ENCODE measurements at regions not wholly inside any gene's neighbourhood (a gene's known extent, or its start where the extent isn't known, plus 50 kb on each side); places are given as distances from the start of the nearest gene placed in this dataset.

GRCh38 chr5:110045158-110045557, 355.4 kb downstream of the MAN2A1 start:
- no peak for DNase-seq (ENCODE audit: low read depth, low spot score)
- no peak overlapping the region for H3K27ac ChIP-seq (ENCODE audit: insufficient read depth, low read depth, low read length)
- H3K4me3 ChIP-seq (replicated peaks in 1 of 3; ENCODE audit: insufficient read depth in 1 of 3, low read depth in 1 of 3, low read length in 3 of 3): no peak overlapping the region
- FAIRE-seq: no peak
- no TSS peak for BruUV-seq (replicated peaks)
- ChIA-PET POLR2A (no interaction called here), CTCF (no interaction called here)
- H3K9ac ChIP-seq (replicated peaks; ENCODE audit: extremely low read depth, insufficient read depth, low read length): no peak overlapping the region
- no peaks in the 10 kb centered on the region for H3K4me1 ChIP-seq (ENCODE audit: control insufficient read depth, extremely low read depth, insufficient read depth, low read length)
- dilution Hi-C loops (cut with MboI; ENCODE audit: extremely low pct_ligation_motif_present, low sequenced_read_pairs): no loop called here
- H3K9me1 ChIP-seq (replicated peaks; ENCODE audit: control insufficient read depth, extremely low read depth, insufficient read depth, low read length): no peaks in the 10 kb centered on the region
- no peak overlapping the region for H3K4me2 ChIP-seq (ENCODE audit: insufficient read depth, low read length)
- H3K27me3 ChIP-seq (ENCODE audit: control insufficient read depth in 2 of 2, insufficient read depth in 2 of 2, low read length in 2 of 2): no peaks in the 10 kb centered on the region
- no peaks in the 10 kb centered on the region for H3K36me3 ChIP-seq (ENCODE audit: control insufficient read depth in 2 of 2, extremely low read depth in 1 of 2, insufficient read depth in 2 of 2, low read length in 2 of 2)
- H3K9me3 ChIP-seq (replicated peaks; ENCODE audit: control insufficient read depth, insufficient read depth, low read length): no peaks in the 10 kb centered on the region
- intact Hi-C loops (cut with micrococcal nuclease): no loop called here
- no peak for TF ChIP-seq JUN (IDR thresholded peaks at IDR 0.05; ENCODE audit: borderline replicate concordance, insufficient read depth, insufficient read length, low read depth)
- TF ChIP-seq FOS (IDR thresholded peaks at IDR 0.05; ENCODE audit: borderline replicate concordance, insufficient read depth, low read length): no peak
- TF ChIP-seq CTCF (IDR thresholded peaks at IDR 0.05; ENCODE audit: extremely low read depth in 1 of 2, insufficient read depth in 1 of 2, low read depth in 1 of 2, low read length in 2 of 2): no peak
- no peak for TF ChIP-seq GATA2 (IDR thresholded peaks at IDR 0.05; ENCODE audit: insufficient read depth, insufficient read length, low read depth, low read length)
- TF ChIP-seq POLR2AphosphoS5 (IDR thresholded peaks at IDR 0.05; ENCODE audit: insufficient read depth, low read depth, low read length): no peak
- no peak for TF ChIP-seq POLR2A (IDR thresholded peaks at IDR 0.05; ENCODE audit: low read depth, low read length)
- TF ChIP-seq EZH2 (IDR thresholded peaks at IDR 0.05; ENCODE audit: borderline replicate concordance, low read depth, low read length, severe bottlenecking): no peak
- H4K20me1 ChIP-seq (replicated peaks; ENCODE audit: control insufficient read depth, extremely low read depth, insufficient read depth, low read length): no peaks in the 10 kb centered on the region
- H3K79me2 ChIP-seq (ENCODE audit: control insufficient read depth, insufficient read depth, low read length): no peaks in the 10 kb centered on the region
- no peak overlapping the region for H2AFZ ChIP-seq (ENCODE audit: low read depth, low read length)

- Histone ChIP-seq H2AFZ (ENCODE audit: low read depth, low read length) (no peak overlapping the region), H3K79me2 (ENCODE audit: control insufficient read depth, insufficient read depth, low read length) (no peaks in the 10 kb centered on the region), H4K20me1 (replicated peaks; ENCODE audit: control insufficient read depth, extremely low read depth, insufficient read depth, low read length) (no peaks in the 10 kb centered on the region), H3K4me2 (ENCODE audit: insufficient read depth, low read length) (no peak overlapping the region), H3K9me1 (replicated peaks; ENCODE audit: control insufficient read depth, extremely low read depth, insufficient read depth, low read length) (no peaks in the 10 kb centered on the region), H3K27ac (ENCODE audit: insufficient read depth, low read depth, low read length) (no peak overlapping the region), H3K27me3 (ENCODE audit: control insufficient read depth in 2 of 2, insufficient read depth in 2 of 2, low read length in 2 of 2) (no peaks in the 10 kb centered on the region), H3K9me3 (replicated peaks; ENCODE audit: control insufficient read depth, insufficient read depth, low read length) (no peaks in the 10 kb centered on the region), H3K9ac (replicated peaks; ENCODE audit: extremely low read depth, insufficient read depth, low read length) (no peak overlapping the region), H3K4me3 (replicated peaks in 1 of 3; ENCODE audit: insufficient read depth in 1 of 3, low read depth in 1 of 3, low read length in 3 of 3) (no peak overlapping the region), H3K36me3 (ENCODE audit: control insufficient read depth in 2 of 2, extremely low read depth in 1 of 2, insufficient read depth in 2 of 2, low read length in 2 of 2) (no peaks in the 10 kb centered on the region), H3K4me1 (ENCODE audit: control insufficient read depth, extremely low read depth, insufficient read depth, low read length) (no peaks in the 10 kb centered on the region)
- BruUV-seq (replicated peaks): no TSS peak
- ChIA-PET CTCF (no interaction called here), POLR2A (no interaction called here)
- TF ChIP-seq MYC (IDR thresholded peaks at IDR 0.05; ENCODE audit: low read depth, low read length): no peak
- TF ChIP-seq MAX (IDR thresholded peaks at IDR 0.05; ENCODE audit: insufficient read depth, insufficient read length): no peak
- TF ChIP-seq CTCF (IDR thresholded peaks at IDR 0.05; ENCODE audit: extremely low read depth in 1 of 2, insufficient read depth in 1 of 2, low read depth in 1 of 2, low read length in 2 of 2): no peak
- TF ChIP-seq JUN (IDR thresholded peaks at IDR 0.05; ENCODE audit: borderline replicate concordance, insufficient read depth, insufficient read length, low read depth): no peak
- TF ChIP-seq POLR2AphosphoS5 (IDR thresholded peaks at IDR 0.05; ENCODE audit: insufficient read depth, low read depth, low read length): no peak
- no peak for TF ChIP-seq POLR2A (IDR thresholded peaks at IDR 0.05; ENCODE audit: low read depth, low read length)
- TF ChIP-seq FOS (IDR thresholded peaks at IDR 0.05; ENCODE audit: borderline replicate concordance, insufficient read depth, low read length): no peak
- no peak for TF ChIP-seq EZH2 (IDR thresholded peaks at IDR 0.05; ENCODE audit: borderline replicate concordance, low read depth, low read length, severe bottlenecking)
- TF ChIP-seq GATA2 (IDR thresholded peaks at IDR 0.05; ENCODE audit: insufficient read depth, insufficient read length, low read depth, low read length): no peak
- DNase-seq (ENCODE audit: low read depth, low spot score) (no peak), FAIRE-seq (no peak)
- intact Hi-C loops (cut with micrococcal nuclease): no loop called here
- dilution Hi-C loops (cut with MboI; ENCODE audit: extremely low pct_ligation_motif_present, low sequenced_read_pairs): no loop called here
Observed at GRCh38 chr5:110048491-110048890, 358.8 kb downstream of the MAN2A1 start.

All from endothelial cell of umbilical vein (primary cell).